ENCODE measurements at regions not wholly inside any gene's neighbourhood (a gene's known extent, or its start where the extent isn't known, plus 50 kb on each side); places are given as distances from the start of the nearest gene placed in this dataset.

DNA sequence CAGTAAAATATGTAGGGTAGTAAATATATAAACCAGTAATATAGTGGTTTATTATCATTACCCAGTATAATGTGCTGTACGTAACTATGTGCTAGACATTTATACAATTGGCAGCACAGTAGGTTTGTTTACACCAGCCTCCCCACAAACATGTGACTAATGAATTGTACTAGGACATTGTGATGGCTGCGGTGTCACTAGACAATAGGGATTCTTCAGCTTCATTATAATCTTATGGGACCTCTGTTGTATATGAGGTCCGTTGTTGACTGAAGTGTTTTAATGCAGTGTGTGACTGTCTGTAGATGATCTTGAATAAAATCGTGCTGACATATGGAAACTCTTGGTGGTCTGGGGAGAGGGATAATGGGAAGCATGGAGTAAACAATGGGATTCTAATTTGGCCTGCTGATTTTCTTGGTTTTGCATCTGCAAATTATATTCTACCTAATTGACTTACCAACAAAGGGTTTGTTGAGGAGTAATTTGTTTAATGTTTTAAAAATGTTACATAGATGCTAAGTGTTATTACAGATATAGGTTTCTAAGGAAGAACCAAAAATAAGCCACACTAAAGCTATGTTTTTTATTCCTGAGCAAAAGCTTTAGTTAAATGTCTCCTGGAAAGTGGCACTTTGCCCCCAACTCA is 496.5 kb upstream of the TBL1XR1 start:
- no peak for DNase-seq (ENCODE audit: low spot score)
- H3K9me3 ChIP-seq (ENCODE audit: control insufficient read depth in 4 of 4, low read length in 3 of 4) = no peaks in the 10 kb centered on the region
- H3K27ac ChIP-seq (ENCODE audit: low read depth in 1 of 2, low read length in 2 of 2) = no peak overlapping the region
- H3K4me1 ChIP-seq (ENCODE audit: control insufficient read depth in 4 of 4, insufficient read depth in 4 of 4, low read length in 3 of 4) = no peaks in the 10 kb centered on the region
- H3K27me3 ChIP-seq (ENCODE audit: control insufficient read depth in 4 of 4, insufficient read depth in 4 of 4, low read length in 3 of 4) = no peaks in the 10 kb centered on the region
- WGBS = 76% methylated on average over 4 of the region's 4 CpGs
- H3K9ac ChIP-seq (ENCODE audit: low read depth in 1 of 2, low read length in 2 of 2) = no peak overlapping the region
- no peak overlapping the region for H3K4me3 ChIP-seq (ENCODE audit: low read depth in 1 of 3, low read length in 3 of 3)
- H3K36me3 ChIP-seq (ENCODE audit: control insufficient read depth in 4 of 4, insufficient read depth in 3 of 4, low read depth in 1 of 4, low read length in 3 of 4) = no peaks in the 10 kb centered on the region
- TF ChIP-seq HNF4A (conservative IDR thresholded peaks at IDR 0.05) (no peak), YY1 (IDR thresholded peaks at IDR 0.05) (no peak), RXRA (IDR thresholded peaks at IDR 0.05) (no peak), SP1 (IDR thresholded peaks at IDR 0.05) (no peak)

DNA sequence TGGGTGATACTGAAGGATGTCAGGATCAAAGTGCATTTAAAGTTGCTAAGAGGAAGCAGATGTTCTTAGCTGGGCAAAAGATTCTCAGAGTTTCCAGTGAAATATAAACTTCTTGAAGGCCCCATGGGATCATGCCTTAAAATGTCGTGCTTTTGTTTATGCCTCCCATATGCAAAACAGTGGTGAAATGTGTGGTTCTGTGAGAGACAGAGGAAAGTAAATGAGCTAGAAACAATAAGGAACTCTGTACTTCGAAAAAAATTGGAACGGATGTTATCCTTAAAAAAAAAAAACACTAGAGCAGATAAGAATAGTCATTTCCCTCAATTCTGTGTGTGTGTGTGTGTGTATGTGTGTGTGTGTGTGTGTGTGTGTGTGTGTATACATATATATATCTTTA is 497.0 kb upstream of the TBL1XR1 start:
- no peaks in the 10 kb centered on the region for H3K27me3 ChIP-seq (ENCODE audit: control insufficient read depth in 4 of 4, insufficient read depth in 4 of 4, low read length in 3 of 4)
- TF ChIP-seq RAD21 (IDR thresholded peaks at IDR 0.05) (no peak), FOXA1 (IDR thresholded peaks at IDR 0.05) (no peak), NR2F2 (IDR thresholded peaks at IDR 0.05) (peak; percentile 47), YY1 (IDR thresholded peaks at IDR 0.05) (no peak)
- TF ChIP-seq, protein P1, sequence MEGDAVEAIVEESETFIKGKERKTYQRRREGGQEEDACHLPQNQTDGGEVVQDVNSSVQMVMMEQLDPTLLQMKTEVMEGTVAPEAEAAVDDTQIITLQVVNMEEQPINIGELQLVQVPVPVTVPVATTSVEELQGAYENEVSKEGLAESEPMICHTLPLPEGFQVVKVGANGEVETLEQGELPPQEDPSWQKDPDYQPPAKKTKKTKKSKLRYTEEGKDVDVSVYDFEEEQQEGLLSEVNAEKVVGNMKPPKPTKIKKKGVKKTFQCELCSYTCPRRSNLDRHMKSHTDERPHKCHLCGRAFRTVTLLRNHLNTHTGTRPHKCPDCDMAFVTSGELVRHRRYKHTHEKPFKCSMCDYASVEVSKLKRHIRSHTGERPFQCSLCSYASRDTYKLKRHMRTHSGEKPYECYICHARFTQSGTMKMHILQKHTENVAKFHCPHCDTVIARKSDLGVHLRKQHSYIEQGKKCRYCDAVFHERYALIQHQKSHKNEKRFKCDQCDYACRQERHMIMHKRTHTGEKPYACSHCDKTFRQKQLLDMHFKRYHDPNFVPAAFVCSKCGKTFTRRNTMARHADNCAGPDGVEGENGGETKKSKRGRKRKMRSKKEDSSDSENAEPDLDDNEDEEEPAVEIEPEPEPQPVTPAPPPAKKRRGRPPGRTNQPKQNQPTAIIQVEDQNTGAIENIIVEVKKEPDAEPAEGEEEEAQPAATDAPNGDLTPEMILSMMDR (IDR thresholded peaks at IDR 0.05; ENCODE audit: low read depth, low read length, missing input control) = no peak
- WGBS = 48% methylated on average over 3 of the region's 3 CpGs
- DNase-seq (ENCODE audit: low spot score) = no peak
- no peaks in the 10 kb centered on the region for H3K36me3 ChIP-seq (ENCODE audit: control insufficient read depth in 4 of 4, insufficient read depth in 3 of 4, low read depth in 1 of 4, low read length in 3 of 4)
- H3K9ac ChIP-seq (ENCODE audit: low read depth in 1 of 2, low read length in 2 of 2) = no peak overlapping the region
- H3K4me1 ChIP-seq (ENCODE audit: control insufficient read depth in 4 of 4, insufficient read depth in 4 of 4, low read length in 3 of 4) = no peaks in the 10 kb centered on the region
- no peaks in the 10 kb centered on the region for H3K9me3 ChIP-seq (ENCODE audit: control insufficient read depth in 4 of 4, low read length in 3 of 4)
- no peak overlapping the region for H3K4me3 ChIP-seq (ENCODE audit: low read depth in 1 of 3, low read length in 3 of 3)
- H3K27ac ChIP-seq (ENCODE audit: low read depth in 1 of 2, low read length in 2 of 2) = no peak overlapping the region

DNA sequence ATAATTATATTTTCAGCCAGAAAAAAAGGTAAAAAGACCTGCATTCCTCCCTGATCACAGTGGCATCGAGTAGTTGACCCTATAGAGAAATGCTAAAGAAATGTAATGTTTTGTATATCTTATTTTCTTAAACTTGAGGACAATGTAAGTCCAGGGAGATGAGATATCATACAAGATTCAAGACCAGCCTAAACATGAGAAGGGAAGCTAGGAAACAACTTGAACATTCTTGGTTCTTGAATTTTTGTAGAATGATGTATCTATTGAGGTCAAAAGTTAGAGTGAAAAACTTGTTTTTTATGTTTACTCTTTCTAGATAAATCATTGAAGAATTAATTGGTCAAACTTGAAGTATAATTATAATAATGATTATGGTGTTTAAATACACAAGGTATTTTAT is 497.7 kb upstream of the TBL1XR1 start:
- H3K4me1 ChIP-seq (ENCODE audit: control insufficient read depth in 4 of 4, insufficient read depth in 4 of 4, low read length in 3 of 4) = no peaks in the 10 kb centered on the region
- H3K4me3 ChIP-seq (ENCODE audit: low read depth in 1 of 3, low read length in 3 of 3) = no peak overlapping the region
- no peak overlapping the region for H3K9ac ChIP-seq (ENCODE audit: low read depth in 1 of 2, low read length in 2 of 2)
- TF ChIP-seq, protein P2, sequence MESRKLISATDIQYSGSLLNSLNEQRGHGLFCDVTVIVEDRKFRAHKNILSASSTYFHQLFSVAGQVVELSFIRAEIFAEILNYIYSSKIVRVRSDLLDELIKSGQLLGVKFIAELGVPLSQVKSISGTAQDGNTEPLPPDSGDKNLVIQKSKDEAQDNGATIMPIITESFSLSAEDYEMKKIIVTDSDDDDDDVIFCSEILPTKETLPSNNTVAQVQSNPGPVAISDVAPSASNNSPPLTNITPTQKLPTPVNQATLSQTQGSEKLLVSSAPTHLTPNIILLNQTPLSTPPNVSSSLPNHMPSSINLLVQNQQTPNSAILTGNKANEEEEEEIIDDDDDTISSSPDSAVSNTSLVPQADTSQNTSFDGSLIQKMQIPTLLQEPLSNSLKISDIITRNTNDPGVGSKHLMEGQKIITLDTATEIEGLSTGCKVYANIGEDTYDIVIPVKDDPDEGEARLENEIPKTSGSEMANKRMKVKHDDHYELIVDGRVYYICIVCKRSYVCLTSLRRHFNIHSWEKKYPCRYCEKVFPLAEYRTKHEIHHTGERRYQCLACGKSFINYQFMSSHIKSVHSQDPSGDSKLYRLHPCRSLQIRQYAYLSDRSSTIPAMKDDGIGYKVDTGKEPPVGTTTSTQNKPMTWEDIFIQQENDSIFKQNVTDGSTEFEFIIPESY (IDR thresholded peaks at IDR 0.05) = no peak
- H3K9me3 ChIP-seq (ENCODE audit: control insufficient read depth in 4 of 4, low read length in 3 of 4) = no peaks in the 10 kb centered on the region
- WGBS = 84% methylated on average over 1 of the region's 1 CpG
- no peaks in the 10 kb centered on the region for H3K27me3 ChIP-seq (ENCODE audit: control insufficient read depth in 4 of 4, insufficient read depth in 4 of 4, low read length in 3 of 4)
- no peak overlapping the region for H3K27ac ChIP-seq (ENCODE audit: low read depth in 1 of 2, low read length in 2 of 2)
- DNase-seq (ENCODE audit: low spot score) = no peak
- H3K36me3 ChIP-seq (ENCODE audit: control insufficient read depth in 4 of 4, insufficient read depth in 3 of 4, low read depth in 1 of 4, low read length in 3 of 4) = no peaks in the 10 kb centered on the region

DNA sequence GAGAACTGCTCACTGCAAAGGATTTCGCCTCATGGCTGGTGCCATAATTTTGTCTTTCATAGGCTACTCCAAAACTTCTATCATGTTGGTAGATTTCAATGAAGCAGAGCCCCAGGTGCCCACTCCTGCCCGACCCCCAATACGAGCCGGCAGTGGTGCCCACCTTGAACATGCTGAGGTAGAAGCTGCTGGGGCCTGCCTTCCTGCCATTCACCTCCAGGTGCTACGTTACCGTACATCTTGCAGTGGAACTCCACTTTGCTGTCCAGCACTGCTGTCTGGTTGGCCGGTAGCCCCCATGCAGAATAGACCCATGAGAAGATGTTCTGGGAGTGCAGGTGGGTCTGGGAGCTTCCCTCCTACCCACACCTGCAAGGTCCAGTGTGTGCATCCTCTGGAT is 502.8 kb upstream of the TBL1XR1 start:
- 89% methylated on average over 7 of the region's 7 CpGs for WGBS
- no peaks in the 10 kb centered on the region for H3K27me3 ChIP-seq (ENCODE audit: control insufficient read depth in 4 of 4, insufficient read depth in 4 of 4, low read length in 3 of 4)
- no peak overlapping the region for H3K27ac ChIP-seq (ENCODE audit: low read depth in 1 of 2, low read length in 2 of 2)
- H3K4me3 ChIP-seq (ENCODE audit: low read depth in 1 of 3, low read length in 3 of 3) = no peak overlapping the region
- no peaks in the 10 kb centered on the region for H3K4me1 ChIP-seq (ENCODE audit: control insufficient read depth in 4 of 4, insufficient read depth in 4 of 4, low read length in 3 of 4)
- H3K36me3 ChIP-seq (ENCODE audit: control insufficient read depth in 4 of 4, insufficient read depth in 3 of 4, low read depth in 1 of 4, low read length in 3 of 4) = no peaks in the 10 kb centered on the region
- DNase-seq (ENCODE audit: low spot score) = no peak
- H3K9me3 ChIP-seq (ENCODE audit: control insufficient read depth in 4 of 4, low read length in 3 of 4) = no peaks in the 10 kb centered on the region
- no peak overlapping the region for H3K9ac ChIP-seq (ENCODE audit: low read depth in 1 of 2, low read length in 2 of 2)
- TF ChIP-seq, protein P3, sequence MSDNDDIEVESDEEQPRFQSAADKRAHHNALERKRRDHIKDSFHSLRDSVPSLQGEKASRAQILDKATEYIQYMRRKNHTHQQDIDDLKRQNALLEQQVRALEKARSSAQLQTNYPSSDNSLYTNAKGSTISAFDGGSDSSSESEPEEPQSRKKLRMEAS (IDR thresholded peaks at IDR 0.05) = no peak
- TF ChIP-seq FOXA2 (IDR thresholded peaks at IDR 0.05) (no peak), JUND (IDR thresholded peaks at IDR 0.05) (no peak), HNF4A (conservative IDR thresholded peaks at IDR 0.05) (no peak), TAF1 (conservative IDR thresholded peaks at IDR 0.05) (no peak), FOXA1 (IDR thresholded peaks at IDR 0.05) (no peak), SP1 (IDR thresholded peaks at IDR 0.05) (no peak), GABPA (IDR thresholded peaks at IDR 0.05 in 1 of 2, conservative IDR thresholded peaks at IDR 0.05 in 1 of 2) (no peak)
- TF ChIP-seq, protein P4, sequence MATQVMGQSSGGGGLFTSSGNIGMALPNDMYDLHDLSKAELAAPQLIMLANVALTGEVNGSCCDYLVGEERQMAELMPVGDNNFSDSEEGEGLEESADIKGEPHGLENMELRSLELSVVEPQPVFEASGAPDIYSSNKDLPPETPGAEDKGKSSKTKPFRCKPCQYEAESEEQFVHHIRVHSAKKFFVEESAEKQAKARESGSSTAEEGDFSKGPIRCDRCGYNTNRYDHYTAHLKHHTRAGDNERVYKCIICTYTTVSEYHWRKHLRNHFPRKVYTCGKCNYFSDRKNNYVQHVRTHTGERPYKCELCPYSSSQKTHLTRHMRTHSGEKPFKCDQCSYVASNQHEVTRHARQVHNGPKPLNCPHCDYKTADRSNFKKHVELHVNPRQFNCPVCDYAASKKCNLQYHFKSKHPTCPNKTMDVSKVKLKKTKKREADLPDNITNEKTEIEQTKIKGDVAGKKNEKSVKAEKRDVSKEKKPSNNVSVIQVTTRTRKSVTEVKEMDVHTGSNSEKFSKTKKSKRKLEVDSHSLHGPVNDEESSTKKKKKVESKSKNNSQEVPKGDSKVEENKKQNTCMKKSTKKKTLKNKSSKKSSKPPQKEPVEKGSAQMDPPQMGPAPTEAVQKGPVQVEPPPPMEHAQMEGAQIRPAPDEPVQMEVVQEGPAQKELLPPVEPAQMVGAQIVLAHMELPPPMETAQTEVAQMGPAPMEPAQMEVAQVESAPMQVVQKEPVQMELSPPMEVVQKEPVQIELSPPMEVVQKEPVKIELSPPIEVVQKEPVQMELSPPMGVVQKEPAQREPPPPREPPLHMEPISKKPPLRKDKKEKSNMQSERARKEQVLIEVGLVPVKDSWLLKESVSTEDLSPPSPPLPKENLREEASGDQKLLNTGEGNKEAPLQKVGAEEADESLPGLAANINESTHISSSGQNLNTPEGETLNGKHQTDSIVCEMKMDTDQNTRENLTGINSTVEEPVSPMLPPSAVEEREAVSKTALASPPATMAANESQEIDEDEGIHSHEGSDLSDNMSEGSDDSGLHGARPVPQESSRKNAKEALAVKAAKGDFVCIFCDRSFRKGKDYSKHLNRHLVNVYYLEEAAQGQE (IDR thresholded peaks at IDR 0.05) = no peak
